Left cardiac atrium (tissue), 4 donors: ENCODE measurements at regions not wholly inside any gene's neighbourhood (a gene's known extent, or its start where the extent isn't known, plus 50 kb on each side); places are given as distances from the start of the nearest gene placed in this dataset.

ENCODE experiments used
- ATAC-seq, 2 donors: fragments of 200-7000 bp; cut with Tn5 transposase; one replicate each; pipeline ENCODE4 v1.9.1; 2020; ENCODE audit warnings: mild to moderate bottlenecking in 2 of 2, moderate library complexity in 2 of 2
- DNase-seq: peaks from one replicate; pipeline ENCODE4 v3.0.0-alpha.2; 2020
- intact Hi-C, 2 donors: fragments of 100-400 bp; cut with DNase I; formaldehyde crosslinking; loops; one replicate each; pipeline versions ENCODE4 v1.14.1 to v1.15.1; 2022 to 2023
- donor health status: DM: no; HTN: yes; CAD: no.
- donor health status: DM: no; HTN: yes; CAD: no; lungs with severe emphysema.
- donor health status: DM: yes; HTN: yes; CAD: no.
- donor health status: Dilated cardiomyopathy.

DNA sequence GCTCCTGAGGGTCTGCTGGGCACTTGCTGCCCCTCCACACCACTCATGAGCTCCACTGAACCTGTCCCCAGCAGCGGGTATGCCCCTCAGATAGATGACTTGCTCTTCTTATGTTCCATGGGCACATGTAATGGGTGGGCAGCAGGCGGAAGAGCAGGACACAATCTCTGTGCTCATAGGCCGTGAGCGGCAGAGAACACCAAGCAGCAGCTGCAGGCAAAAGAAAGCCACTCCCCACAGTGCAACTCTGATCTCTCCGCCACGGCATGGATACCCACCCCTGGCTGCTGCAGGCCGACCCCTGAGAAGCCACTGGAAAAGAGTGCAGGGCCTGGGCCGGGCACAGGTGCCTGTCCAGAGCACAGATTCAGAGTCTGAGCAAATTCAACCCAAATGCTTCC lies 135.2 kb upstream of the RUNX3 start:
- ATAC-seq (no peak), DNase-seq (peak; percentile 5)
- intact Hi-C loops, result no loop called here

GRCh38 chr1:25064465-25065240 lies 134.6 kb upstream of the RUNX3 start:
- intact Hi-C loops, result no loop called here
- DNase-seq (peak; percentile 1), ATAC-seq (no peak)

GRCh38 chr1:25063591-25064416 lies 133.7 kb upstream of the RUNX3 start:
- ATAC-seq (no peak), DNase-seq (peak; percentile 2)
- intact Hi-C loops, result no loop called here

- DNase-seq (peak; percentile 3), ATAC-seq (no peak)
- intact Hi-C loops, result no loop called here
These were observed 132.7 kb upstream of the RUNX3 start for GRCh38 chr1:25062621-25063255.

DNA sequence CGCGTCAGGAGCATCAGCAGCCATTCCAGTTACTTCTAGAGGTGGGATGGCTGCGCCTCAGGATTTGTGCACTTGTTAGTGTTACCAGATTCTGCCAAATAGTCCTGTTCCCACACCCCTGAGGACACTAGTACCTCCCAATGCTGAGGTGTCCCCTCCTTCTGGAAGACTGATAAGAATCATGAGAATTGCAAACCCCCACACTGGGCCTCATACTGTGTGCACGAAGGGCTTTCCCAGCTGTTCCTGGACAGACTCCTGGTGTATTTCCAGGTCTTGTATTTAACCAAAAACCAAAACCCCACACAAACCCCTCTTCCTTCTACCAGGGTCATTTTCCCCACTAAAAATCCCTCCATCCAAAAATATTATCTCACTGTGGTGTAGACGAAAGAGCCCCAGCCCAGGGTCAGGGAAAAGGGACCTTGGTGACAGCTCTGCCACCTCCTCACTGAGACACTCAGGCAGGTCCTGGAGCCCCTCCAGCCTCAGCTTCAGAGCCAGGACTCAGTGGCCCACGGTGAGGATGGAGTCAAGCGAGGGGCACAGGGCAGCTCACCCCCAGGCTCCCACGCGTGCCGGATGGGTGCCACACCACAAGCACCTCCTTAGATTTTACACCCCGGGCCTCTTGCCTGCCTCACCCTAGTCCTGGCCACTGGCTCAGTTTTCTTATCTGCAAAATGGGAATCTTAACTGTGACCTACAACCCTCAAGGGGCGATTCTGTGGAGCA lies 131.4 kb upstream of the RUNX3 start:
- DNase-seq (peak; percentile 10), ATAC-seq (no peak)
- intact Hi-C loops, result no loop called here

DNA sequence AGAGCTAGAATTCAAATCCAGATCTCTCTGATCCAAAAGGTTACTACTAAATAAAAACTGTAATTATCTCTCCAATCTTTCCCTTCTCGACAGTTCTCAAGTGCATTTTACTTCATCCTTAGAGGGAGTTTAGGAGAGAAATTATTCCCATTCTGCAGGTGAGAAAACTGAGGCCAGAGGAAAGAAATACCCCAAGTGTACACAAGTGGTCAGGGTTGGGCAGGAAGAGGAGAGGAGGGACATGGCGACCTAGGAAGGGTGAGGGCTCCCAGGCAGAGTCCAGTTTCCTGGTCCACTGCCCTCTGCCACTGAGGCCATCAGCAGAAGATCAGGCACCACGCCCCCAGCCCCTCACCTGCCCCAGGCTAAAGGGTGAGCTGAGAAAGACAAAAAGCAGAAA lies 127.1 kb upstream of the RUNX3 start:
- DNase-seq (peak; percentile 1), ATAC-seq (no peak)
- intact Hi-C loops, result no loop called here

DNA sequence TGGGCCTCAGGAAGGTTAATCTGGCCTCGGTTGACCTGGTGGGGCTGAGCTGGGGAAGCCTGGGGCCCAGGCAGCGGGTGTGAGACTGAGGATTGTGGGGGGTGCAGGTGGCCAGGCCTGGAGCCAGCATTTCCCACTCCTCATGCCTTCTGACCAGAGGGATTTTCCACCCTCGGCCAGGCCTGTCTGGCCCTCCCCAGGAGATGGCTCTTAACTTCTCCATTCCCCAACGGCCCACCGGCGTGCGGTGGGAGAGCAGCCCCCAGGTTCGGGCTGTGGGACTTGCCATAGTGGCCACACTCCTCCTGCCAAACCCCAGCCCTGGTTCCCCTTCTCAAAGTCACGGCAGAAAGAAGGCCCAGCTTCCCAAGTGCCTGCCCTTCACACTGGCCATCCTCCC lies 126.5 kb upstream of the RUNX3 start:
- ATAC-seq, result no peak
- intact Hi-C loops, result no loop called here
- DNase-seq, result peak; percentile 0

GRCh38 chr1:25055961-25056360 lies 125.9 kb upstream of the RUNX3 start:
- intact Hi-C loops, result no loop called here
- no peak for ATAC-seq
- DNase-seq, result peak; percentile 7

GRCh38 chr1:25055324-25055780 lies 125.3 kb upstream of the RUNX3 start:
- DNase-seq (peak; percentile 1), ATAC-seq (no peak)
- intact Hi-C loops, result no loop called here

- intact Hi-C loops, result no loop called here
- DNase-seq (peak; percentile 6), ATAC-seq (no peak)
These were observed 124.6 kb upstream of the RUNX3 start for GRCh38 chr1:25054526-25055323.

DNA sequence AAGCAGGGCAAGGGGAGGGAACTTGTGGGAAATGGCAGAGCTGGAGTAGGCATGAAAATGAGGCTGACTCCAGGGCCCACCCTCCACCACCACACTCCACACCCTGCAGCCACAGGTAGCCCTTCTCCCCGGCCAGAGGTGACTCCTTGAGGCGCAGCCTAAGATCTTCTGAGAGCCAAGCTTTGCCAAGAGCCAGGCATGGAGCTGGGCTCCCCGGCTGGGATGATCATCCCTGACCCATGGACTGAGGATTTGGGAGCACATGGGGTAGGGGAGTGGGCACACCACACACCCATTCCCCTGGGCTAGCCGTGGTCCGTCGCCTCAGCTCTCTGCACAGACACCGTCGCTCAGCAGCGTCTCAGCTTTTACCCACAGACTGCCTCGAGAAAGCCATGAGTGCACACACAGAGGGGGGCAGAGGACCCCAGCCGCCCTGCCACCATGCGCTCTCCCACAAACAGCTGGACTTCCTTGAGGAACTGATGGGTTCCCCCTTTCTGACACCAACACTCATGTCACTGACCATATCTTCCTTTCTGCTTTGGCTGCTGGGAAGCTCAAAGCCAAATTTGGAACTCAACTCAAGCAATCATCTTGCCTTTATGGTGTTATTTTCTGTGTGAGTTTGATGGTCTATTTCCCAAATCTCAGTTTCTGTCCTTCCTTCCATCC lies 123.6 kb upstream of the RUNX3 start:
- intact Hi-C loops, result no loop called here
- DNase-seq, result peak; percentile 6
- no peak for ATAC-seq

DNA sequence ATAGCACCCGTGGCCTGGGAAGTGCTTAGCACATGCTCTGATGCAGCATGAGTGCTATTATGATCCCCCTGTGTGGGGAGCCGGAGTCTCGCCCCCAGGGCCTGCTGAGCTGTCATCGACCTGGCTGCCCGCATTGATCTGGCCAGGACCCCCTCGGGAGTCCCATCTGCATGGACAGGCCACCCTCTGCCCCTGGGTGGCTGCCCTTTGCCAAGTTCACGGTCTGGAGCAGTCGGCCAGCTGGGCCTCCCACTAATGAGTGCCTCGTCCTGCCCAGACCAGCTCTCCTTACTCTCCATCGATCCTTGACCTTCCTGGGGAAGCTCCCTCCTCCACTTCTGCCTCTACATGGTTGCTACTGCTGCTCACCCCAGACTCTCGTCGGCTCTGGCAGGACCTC lies 121.8 kb upstream of the RUNX3 start:
- no peak for ATAC-seq
- intact Hi-C loops, result no loop called here

DNA sequence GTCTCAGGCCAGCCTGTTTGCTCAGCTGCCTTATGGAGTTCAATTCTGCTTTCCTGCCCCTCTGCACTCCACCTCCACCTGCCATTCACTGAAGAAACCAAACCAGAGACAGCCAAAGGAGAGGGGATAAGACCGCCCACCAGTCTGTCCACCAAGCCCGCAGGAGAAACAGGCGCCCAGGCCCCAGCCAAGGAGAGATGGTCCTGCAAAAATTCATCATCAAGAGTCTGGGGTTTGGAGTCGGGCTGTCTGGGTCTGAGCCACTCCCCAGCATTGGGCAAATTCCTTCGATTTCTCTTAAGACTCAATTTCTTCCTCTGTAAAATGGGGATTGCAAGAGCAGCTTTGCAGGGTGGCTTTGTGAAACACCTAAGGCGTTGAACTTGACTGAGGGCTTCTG lies 121.4 kb upstream of the RUNX3 start:
- DNase-seq, result peak; percentile 0
- ATAC-seq, result no peak
- intact Hi-C loops, result no loop called here

More for the DNA sequence above, 121.8 kb upstream of the RUNX3 start:
- peak; percentile 8 for DNase-seq

DNA sequence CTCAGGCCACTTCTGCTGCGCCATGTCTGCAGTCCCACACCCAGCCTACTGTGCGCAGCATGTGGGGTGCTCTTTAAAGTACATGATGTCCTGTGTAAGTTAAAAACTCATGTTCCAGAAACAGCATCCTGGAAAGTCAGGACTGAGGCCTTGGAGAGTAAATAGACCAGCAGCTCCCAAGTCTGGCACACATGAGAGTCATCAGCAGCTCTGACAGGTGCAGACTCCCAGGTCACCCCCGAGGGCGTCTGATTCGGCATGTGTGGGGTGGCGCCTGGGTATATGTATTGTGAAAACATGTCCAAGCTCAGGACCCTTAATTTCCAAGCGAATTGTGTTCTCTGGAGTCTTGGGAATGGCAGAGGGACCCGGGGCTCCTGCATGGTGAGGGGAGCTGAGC lies 120.1 kb upstream of the RUNX3 start:
- intact Hi-C loops, result no loop called here
- DNase-seq (no peak), ATAC-seq (no peak)

GRCh38 chr1:25049190-25049589 lies 119.1 kb upstream of the RUNX3 start:
- DNase-seq, result no peak
- no peak for ATAC-seq
- intact Hi-C loops, result no loop called here

GRCh38 chr1:25048728-25049127 lies 118.7 kb upstream of the RUNX3 start:
- ATAC-seq, result no peak
- intact Hi-C loops, result no loop called here
- DNase-seq, result no peak

DNA sequence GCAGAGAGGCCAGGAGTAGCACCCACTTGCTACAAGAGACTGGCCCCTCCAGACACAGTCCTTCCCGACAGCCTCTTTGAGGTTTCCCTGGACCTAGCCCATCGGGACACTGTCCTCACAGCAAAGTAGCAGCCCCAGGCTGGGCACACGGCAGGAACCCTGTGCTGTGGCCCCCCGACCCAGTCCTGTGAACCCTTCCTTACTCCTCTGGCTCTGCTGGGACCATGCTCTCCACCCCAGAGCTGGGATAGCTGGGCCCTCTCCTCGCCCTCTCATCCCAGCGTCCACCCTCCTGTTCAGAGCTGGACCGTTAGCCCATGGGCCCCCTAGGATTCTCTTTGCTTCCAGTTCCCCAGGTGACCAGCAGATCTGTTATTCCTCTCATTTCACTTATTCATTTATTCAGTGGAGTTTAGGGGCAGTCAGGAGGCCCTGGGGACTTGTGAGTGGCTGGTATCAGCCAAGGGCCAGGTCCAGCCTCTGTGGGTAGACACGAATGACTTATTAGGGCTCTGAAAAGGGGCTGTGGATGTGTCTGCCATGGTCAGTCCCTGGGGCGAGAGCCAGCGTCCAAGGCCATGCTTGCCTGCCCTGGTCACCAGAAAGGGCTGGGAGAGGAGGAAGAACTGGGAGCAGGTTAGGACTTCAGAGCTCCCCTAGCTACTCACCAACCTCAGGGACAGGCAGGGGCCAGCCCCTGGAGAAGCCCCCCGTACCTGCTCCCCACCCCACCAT lies 117.6 kb upstream of the RUNX3 start:
- intact Hi-C loops, result no loop called here
- DNase-seq (peak; percentile 4), ATAC-seq (no peak)

- ATAC-seq, result no peak
- no peak for DNase-seq
- intact Hi-C loops, result no loop called here
These were observed 116.1 kb upstream of the RUNX3 start for GRCh38 chr1:25046194-25046532.
